GM03348 (cell line): ENCODE measurements at regions not wholly inside any gene's neighbourhood (a gene's known extent, or its start where the extent isn't known, plus 50 kb on each side); places are given as distances from the start of the nearest gene placed in this dataset.
A peak's percentile ranks its signal among the peaks of the same experiment; 100 is the strongest.

Experiments used
- DNase-seq: peaks from one replicate; pipeline ENCODE4 v3.0.0; 2012; ENCODE audit warnings: low spot score

DNA sequence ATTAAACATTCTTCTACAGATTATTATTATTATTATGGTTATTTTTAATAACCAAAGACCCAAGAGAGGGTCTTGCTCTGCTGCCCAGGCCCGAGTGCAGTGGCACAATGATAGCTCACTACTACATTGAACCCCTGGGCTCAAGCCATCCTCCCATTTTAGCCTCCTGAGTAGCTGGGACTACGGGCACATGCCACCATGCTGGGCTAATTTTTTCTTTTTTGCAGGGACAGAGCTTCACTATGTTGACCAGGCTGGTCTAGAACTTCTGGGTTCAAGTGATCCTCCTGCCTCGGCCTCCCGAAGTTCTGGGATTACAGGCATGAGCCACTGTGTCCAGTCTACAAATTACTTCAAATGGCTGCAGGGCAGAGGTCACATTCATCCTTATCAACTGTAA is 179.8 kb downstream of the KCNRG start:
- no peak for DNase-seq

DNA sequence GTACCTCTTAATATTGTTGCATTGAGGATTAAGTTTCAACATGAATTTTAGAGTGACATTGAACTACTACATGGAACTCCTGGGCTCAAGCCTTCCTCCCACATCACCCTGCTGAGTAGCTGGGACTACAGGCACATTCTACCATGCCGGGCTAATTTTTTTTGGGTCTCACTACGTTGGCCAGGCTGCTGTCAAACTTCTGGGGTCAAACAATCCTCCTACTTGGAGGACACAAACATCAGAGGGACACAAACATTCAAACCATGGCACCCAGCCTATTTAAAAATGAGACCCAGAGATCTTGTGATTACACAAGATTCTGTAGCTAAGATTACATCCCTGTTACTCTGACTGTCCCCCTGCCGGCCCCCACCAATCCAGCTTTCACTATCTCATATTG is 180.9 kb downstream of the KCNRG start:
- no peak for DNase-seq

DNA sequence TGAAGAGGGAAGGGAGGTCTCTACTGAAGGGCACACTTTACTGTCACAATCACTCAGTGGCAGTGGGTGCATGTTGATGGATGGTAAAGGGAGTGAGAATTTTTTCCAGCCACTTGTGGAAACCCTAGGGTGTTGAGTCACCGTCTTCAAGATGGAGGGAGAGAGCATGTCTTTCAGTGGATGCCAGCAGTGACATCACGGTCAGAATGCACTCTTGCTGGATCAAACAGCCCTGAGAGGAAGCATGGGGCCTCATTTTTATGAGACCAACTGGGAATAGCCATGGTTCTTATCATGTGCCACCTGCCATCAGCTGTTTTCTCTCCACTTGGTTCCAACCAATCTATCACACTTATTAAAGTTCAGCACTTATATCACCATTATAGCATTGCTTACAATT is 182.5 kb downstream of the KCNRG start:
- no peak for DNase-seq

DNA sequence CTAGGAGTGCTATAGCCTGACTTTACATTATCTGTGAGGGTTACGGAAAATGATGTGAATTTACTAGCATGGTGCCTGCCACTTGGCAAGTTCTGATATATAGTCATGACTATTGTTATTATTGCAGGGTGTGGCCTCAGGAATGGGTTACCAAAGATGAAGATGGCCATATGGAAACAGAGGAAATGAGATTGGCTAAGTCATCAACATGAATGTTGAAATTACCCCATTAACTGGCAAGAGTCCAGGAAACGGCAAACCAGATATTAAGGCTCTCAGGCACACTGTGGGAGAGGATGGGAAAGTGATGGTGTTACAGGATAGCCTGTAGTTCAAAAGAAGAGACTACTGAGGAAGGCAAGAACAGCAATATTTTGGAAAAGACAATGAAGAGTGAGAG is 183.3 kb downstream of the KCNRG start:
- DNase-seq = peak; percentile 30

DNA sequence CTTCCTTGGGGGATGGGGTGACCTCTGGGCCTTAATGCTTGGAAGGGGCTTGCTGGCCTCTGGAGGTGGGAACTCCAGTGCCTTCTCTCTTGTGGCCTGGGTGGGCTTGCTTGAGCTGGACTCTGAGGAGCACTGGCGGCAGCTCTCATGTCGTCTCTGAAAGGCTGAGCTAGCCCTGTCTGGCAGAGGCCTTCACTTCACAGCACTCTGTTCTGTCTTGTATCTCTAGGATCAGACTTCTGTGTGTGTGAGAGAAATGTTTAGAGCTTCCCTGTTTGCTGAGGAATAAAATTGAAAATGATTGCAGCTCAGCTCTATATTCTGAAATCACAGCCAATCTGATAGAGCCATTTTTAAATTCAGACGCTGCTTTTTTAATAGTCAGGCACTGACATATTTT is 185.3 kb downstream of the KCNRG start:
- DNase-seq = no peak

DNA sequence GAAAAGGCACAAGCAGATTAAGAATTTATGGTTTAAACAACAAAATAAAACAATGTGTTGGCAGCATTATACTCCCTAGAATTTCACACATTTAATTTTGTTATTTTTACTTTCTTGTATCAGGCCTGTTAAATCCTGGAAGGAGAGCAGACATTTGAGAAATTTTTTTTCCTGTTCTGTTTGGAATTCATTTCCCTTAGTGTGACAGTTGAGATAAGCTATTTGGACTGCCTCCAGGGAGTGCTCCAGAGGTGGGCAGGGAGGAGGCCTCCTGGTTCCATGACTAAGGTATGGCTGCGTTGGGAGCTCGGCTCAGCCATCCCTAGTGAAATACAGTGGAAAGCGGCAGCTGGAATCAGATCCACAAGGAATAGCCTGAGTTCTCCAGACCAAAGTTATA is 185.7 kb downstream of the KCNRG start:
- no peak for DNase-seq

DNA sequence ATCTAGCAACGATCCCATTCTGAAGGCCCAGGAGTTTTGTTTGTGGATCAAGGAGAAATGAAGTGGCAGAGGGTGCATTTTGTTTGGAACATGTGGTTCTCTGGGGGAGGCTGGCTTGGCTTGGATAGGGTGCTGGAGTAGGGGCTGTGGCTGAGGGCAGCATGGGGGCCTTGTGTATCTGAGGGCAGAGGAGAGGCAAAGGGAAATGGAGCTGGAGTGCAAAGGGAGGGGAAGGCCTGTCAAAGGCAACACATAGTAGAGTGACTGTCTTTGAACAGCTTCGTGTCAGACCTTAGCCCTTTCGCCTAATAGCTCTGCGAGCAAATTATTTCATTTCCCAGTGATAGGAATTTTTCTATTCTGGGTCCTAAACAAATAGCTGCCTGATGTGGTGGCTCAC is 187.2 kb downstream of the KCNRG start:
- DNase-seq = no peak

DNA sequence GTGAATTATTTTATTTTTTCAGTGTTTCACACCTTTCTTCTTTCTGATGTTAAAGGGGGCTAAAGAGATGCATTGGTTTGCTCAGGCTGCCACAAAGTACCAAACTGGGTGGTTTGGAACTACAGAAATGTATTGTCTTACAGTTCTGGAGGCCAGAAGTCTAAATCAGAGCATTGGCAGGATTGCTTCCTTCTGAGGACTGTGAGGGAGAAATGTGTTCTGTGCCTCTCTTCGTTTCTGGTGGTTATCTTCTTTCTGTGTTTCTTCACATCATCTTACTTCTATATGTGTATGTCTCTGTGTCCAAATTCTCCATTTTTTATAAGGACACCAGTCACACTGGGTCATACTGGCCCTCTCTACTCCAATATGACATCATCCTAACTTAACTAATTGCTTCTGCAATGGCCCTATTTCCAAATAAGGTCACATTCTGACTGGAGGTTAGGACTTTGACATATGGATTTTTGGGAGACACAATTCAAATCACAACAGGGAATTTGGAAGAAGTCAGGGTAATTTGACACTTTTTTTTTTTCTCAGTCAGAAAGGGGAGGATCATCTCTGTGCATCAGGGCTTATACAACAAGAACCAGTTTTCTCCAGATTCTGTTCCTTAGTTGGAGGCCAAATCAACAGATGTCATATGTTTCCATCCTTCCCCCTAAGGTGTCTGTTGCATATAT is 188.2 kb downstream of the KCNRG start:
- no peak for DNase-seq

DNA sequence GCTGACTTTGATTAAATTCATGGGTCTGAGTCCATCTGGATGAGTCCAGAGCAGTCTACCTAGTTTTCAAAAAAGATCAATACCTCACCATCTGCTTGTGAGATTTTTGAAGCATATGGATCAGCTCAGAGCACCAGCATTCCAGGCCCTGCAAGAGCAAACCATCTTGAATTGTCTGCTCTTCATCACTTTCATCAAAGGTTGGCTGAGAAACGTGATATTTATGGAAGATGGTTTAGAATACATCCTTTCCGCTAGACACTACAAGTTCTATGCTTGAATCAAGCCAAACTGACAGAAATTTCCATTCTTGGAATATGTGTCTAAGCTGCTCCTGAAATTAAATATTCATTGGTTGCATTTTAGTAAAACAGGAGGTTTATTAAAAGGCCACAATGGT is 190.3 kb downstream of the KCNRG start:
- no peak for DNase-seq

DNA sequence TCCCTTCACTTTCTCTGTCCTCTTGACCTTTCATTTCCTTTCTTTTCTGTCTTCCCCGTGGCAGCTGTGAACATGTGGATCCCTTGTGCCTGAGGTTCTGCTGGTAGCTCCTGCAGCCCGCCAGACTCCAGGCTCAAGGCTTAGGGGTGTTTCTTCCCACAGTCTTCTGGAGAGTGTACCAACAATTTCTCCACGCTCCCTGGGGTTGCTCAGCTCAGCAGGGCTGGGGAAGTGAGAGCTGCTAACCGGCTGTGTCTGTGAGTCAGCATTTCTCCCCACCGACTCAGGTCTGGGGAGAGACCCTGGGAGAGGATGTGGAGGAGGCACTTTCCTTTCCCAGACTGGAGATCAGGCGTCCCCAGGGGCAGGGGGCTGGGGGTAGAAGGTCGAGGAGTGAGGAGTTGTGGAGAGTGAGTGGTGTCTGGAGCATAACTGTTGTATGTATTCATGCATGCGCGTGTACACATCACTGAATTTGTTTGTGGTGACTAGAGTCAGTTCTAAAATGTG is 193.6 kb downstream of the KCNRG start:
- DNase-seq = peak; percentile 82

DNA sequence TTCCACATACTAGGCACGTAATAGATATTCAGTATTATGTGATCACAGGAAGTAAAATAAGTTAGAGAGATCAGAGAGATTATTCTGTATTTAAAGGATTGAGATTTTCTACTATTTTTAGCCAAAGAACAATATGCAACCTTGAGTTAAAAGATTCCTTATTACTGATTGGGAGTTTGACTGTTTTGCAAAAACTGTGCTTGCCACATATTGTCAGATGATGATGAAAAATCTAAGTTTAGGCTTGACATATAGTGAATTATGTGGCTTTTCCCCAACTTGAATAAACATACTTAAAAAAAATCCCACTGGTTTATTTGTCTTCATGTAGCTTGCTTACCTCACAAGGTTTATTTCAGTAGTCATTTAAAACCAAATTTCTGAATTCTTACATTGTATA is 194.4 kb downstream of the KCNRG start:
- DNase-seq = no peak

DNA sequence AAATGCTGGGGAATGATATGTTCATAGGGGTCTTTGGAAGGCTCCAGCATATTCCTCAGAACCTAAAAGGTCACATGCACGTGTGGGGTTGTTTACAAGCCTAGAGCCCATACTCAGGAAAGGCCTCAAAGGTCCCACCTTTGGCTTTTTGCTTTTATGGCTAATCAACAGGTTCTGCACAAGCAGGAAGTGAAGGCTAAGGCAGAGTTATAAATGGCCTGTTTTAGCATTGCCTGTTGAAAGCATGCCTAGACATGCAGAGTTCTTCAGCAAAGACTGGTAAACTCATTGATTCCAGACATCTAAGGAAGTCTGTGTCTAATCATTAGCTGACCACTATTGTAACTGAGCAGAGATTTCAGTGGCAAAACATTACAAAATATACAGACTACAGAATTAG is 198.3 kb downstream of the KCNRG start:
- no peak for DNase-seq

DNA sequence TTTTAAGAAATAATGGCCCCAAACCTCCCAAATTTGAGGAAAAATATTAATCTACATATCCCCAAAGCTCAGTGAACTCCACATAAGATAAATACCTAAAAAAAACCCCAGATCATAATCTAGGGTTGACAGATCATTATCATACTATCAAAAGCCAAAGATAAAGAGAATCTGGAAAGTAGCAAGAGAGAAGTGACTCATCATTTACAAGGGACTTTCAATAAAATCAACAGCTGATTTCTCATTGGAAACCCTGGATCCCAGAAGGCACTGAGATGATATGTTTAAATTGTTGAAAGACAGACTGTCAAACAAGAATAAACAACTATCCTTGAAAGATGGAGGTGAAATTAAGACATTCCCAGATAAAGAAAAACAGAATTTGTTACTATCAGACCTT is 199.3 kb downstream of the KCNRG start:
- no peak for DNase-seq

DNA sequence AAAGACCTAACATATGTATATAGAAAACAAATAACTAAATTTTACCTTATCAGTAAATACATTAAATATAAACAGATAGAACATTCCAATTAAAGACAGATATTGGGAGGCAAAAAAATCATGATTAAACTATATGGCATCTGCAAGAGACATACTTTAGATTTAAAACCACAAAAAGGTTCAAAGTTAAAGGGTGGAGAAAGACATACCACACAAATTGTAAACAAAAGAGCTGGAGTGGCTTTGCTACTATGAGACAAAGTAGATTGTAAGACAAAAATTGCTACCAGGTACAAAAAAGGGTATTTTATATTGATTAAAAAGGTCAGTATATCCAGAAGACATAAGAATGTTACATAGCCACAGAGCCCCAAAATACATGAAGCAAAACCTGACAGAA is 200.2 kb downstream of the KCNRG start:
- no peak for DNase-seq

DNA sequence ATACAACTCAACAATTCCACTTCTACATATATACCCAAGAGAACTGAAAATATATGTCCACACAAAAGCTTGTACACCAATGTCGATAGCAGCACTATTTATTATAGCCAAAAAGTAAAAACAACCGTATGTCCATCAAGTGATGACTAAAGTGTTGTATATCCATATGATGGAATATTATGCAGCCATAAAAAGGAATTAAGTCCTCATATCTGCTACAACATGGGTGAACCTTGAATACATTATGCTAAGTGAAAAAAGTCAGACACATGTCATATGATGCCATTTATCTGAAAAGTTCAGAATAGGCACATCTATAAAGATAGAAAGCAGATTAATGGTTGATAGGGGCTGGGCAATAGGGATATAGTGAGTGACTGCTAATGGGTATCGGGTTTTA is 204.5 kb downstream of the KCNRG start:
- DNase-seq = no peak

DNA sequence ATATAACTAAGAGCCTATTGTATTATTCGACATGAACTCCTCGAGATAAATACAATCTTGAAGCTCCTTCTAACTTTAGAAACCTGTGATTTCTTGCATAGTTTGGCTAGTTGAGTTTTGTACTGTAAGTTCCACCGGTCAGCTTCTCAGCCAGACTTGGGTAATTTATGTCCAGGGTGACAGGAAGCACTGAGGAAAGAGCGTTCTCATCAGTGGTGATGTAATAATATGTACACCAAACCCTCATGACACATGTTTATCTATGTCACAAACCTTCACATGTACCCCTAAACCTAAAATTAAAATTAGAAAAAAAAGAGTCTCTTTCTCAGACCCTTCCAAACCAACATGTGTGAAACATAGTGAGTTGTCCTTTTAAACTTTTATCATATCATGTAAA is 205.7 kb downstream of the KCNRG start:
- no peak for DNase-seq

DNA sequence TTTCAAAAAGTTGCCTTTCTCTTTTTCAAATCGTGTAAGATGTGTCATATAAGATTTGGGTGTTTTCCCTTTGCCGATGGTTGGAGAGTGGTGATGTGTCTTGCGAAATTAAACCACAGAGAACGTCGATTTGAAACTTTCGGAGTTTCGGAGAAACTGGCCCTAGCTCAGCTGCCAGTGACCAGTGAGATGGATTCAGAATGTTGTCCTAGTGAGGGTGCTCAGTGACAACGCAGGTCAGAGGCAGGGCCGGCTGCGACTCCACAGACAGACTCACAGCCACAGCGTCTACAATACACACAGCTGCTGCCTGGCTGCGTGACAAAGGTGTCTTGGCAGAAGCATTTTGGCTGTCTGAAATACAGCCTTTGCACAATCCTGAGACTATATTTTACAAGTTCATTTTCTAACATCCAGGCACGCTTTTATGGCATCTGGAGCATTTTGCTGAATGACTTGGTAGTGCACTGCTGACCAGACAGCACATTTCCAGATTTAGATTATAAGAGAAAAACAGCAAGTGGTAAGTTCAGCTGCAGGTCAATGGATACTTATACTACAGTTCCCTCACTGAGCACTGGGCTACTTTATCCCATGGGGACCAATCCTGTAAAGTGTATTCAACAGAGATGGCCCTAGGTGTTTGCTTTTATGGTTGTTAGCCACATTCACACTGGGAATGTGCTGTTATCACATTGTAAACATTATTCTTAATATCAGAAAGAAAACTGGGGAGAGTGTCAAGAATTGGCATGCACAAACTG is 207.5 kb downstream of the KCNRG start:
- peak; percentile 75 for DNase-seq

DNA sequence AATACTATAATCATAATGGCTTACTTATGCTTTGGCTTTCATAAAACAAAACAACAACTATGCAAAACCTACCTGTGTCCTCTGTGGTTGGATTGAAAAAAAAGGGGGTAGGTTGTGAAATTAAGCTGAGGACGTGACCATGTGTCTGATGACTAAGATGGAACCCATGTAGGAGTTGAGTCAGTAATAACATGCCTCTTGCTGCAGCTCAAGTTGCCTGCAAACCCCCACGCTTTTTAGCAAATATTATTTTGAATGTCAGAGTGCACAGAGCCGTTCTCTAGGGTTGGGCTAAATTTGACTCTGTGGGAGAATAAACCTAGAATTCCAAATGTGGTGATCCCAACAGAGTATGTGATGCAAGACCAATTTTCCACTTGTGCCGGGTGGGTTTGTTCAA is 209.3 kb downstream of the KCNRG start:
- no peak for DNase-seq

DNA sequence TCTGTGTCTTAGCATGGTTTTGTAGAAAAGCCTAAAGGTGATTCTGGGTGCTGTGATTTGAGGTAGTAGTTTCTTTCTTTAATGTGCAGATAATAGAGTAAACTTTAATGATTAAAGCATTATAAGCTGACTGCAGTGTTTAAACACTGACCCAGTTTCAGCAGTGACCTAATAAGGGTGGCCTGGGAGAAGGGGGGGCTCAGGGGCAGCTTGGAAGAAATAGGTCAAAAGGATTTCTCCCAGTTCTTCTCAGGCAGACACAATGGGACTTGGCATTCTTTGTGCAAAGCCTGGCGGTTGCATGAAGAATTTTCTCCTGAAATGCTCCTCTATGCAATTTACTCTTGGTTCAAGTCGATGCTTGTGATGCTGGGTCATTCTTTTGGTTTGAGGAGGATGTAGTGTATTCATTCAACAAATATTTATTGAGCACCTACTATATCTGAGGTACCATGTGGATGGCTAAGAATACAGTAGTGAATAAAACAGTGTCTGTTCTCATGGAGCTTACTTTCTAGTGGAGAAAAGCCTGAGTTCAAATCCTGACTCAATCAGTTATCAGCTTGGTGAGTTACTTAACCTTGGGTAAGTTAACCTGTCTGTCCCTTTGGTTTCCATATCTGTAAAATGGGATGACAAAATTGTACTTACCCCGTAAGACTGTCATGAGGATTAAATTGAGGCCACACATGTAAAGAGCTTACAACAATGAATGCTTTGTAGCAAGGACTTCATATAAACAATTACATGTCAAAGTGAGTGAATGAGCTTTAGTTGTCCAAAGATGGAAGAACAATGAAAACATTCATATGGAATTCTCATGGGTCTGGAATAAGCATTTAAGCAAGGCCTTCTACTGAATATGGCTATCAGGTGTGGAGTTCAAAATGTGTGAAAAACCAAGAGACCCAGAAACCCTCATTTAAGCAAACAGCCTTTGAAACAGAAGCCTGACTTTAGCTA is 210.2 kb downstream of the KCNRG start:
- DNase-seq = no peak

DNA sequence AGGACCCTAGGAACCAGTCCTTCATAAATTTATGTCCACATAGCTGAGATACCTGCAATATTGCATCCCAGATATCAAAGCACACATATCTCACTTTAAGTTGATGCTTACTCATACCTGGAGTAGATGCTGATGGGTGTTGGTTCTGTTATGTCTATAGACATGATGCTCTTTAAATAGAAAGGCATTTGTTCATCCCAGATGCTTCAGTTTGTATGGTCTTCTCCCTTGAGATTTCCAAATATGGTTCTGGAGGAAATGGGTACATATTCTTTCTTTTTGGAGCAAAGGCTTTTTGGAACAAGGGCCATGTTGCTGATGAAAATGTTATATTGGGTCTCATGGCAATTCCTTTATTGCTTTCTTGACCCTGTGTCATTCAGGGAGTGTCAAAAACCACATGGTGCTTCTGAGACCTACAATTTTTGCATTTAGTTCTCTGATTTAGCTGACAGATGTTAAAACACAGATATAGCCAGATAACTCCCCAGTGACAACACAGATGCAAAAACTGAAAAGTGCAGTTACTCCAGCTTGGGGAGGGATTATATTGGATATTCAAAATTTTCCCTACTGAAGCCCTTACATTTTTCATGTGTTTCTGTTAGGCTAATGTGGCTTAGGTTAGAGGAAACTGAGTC is 211.4 kb downstream of the KCNRG start:
- DNase-seq = no peak

DNA sequence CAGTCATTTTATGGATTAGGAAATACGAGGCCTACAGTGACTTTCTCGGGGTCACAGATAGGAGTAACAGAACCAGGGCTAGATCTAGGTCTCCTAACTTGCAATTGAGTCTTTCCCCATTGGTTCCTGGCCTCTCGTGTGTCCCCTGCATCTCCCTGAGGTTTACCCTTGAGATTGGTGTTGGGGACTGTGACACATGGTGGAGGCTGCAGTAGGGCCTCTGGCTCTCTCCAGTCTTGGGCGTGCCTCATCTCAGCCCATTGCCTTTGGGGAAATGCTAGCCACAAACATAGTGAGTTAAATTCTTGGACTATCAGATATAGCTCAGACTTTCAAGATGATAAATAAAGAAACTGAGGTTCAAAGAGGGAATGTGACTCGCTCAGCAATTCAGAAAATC is 212.1 kb downstream of the KCNRG start:
- DNase-seq = no peak

DNA sequence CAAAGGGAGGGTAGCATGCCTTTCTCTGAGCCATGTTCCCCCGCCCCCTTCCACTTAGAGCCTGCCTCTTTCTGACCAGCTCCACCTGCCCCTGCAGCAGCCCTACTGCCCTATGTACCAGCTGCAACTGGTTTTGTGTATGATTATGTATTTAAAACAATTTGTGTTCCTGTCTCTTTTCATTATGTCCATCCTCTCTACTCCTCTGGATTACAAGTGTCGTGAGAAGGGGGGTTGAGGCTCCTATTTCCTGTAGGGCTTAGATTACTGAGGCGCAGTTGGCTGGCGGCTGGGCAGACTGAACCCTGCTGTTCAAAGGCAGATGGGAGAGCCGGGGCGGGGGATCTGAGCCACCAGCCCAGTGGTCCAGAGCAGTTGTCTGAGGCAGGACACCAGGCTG is 213.3 kb downstream of the KCNRG start:
- DNase-seq = no peak
